22Rv1 (cell line): ENCODE measurements at regions not wholly inside any gene's neighbourhood (a gene's known extent, or its start where the extent isn't known, plus 50 kb on each side); places are given as distances from the start of the nearest gene placed in this dataset.

ENCODE experiments used
- ZFX ChIP-seq: fragments of 450-650 bp; IDR thresholded peaks from 2 replicates; pipeline ENCODE4 v1.6.1; 2017; ENCODE audit warnings: antibody characterized with exemption, borderline replicate concordance
- TF ChIP-seq, protein P1 (sequence below): fragments of 450-650 bp; IDR thresholded peaks from 2 replicates; pipeline ENCODE4 v1.5.1; 2017; ENCODE audit warnings: mild to moderate bottlenecking

DNA sequence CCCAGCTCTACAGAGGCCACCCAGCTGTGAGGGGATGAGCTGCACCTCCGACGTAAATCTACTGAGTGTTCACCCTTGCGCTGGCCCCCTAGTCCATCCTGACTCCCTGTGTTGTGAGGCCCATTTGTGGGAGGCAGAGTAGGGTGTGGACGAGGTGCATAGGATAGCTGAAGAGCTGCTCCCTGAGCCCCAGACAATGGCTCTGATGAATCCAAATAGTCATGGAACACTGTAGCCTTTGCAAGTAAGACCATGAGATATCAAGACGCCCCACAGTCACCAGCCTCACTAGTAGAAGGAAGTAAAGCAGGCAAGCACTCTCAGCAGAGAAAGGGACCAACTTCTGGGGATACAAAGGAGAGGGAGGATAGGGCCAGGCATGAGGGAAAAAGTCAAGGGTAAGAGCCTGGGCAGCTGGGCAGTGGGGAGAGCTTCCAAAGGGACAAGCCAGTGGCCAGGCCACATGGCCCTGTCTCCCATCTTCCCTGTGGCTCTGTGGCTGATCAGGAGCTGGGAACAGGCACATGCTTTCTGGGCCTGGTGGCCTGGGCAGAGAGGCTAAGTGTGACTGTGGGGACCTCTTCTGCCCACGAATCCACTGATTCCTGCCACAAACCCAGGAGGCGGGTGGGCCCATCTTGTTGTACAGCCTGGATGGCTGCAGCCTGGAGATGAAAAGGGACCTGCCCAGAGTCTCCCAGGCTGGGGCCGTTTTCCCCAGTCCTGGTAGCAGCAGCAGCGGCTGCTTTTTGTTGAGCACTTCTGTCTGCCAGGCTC, 55.5 kb upstream of the EPS8L3 start:
- TF ChIP-seq, protein P1, sequence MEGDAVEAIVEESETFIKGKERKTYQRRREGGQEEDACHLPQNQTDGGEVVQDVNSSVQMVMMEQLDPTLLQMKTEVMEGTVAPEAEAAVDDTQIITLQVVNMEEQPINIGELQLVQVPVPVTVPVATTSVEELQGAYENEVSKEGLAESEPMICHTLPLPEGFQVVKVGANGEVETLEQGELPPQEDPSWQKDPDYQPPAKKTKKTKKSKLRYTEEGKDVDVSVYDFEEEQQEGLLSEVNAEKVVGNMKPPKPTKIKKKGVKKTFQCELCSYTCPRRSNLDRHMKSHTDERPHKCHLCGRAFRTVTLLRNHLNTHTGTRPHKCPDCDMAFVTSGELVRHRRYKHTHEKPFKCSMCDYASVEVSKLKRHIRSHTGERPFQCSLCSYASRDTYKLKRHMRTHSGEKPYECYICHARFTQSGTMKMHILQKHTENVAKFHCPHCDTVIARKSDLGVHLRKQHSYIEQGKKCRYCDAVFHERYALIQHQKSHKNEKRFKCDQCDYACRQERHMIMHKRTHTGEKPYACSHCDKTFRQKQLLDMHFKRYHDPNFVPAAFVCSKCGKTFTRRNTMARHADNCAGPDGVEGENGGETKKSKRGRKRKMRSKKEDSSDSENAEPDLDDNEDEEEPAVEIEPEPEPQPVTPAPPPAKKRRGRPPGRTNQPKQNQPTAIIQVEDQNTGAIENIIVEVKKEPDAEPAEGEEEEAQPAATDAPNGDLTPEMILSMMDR = no peak
- TF ChIP-seq ZFX = no peak
